UCSD-AML1 (cell line): ENCODE measurements at regions not wholly inside any gene's neighbourhood (a gene's known extent, or its start where the extent isn't known, plus 50 kb on each side); places are given as distances from the start of the nearest gene placed in this dataset.
"Not testable (repeated sequence)": the region's sequence is repeated elsewhere in the genome, so short reads cannot be mapped to it uniquely, and the experiment has no call there.

Experiments used
- DNase-seq: peaks from one replicate; lab custom pipeline; 2025; ENCODE audit not compliant: unreplicated experiment; lab: John Stamatoyannopoulos, UW

DNA sequence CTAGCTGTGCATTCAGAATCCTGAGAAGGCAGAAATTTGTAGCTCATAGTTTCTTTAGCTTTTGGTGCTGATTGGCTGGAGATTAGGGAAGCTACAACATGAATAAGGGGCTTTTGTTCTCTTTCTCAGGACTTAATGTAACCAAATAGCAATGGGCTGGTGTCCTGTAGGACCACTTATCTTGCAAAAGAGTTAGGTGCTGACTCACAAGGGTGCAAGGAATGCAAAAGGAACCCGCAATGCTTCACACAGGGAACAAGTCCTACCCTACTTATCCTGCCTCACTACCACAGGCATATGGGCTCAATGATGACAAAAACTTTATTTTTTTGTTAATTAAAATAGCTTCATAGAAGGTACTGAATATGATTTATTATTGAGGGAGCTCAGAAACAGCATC is 541.5 kb downstream of the AMY1C start:
- no peak for DNase-seq

DNA sequence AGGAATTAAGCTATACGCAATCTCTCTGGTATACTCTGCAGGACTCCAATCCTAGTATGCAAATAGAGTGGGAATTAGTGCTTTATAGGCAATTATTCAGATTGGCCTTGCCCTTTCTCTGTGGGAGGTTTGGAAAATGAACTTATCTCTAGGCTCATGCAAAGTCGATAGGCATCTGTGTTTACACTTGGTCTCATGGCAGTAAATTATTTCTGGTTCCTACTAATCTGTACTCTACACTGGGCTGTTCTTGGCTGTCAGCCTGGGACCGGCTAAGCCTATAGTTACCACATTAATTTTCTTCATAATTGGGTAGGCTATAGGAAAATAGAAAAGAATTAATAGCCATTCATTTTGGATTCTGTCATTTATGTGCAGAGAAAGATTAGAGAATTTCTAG is 544.6 kb downstream of the AMY1C start:
- DNase-seq = no peak

DNA sequence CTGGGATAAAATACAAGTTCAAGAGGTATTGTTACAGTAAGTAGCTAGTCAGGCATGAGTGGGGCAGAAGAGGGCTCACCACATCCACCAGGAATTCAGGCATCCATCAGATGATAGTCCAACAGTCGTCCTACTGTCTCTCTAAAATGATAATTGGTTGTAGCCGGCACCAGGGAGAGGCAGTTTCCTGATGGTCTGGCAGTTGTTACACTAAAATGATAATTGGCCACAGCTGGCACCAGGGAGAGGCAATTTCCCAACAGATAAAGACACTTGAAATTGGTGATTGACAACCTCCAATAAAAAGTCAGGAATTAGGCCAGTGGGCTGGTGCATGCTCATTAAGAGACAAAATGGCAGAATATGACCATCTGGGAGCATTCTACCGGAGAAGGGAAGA is 545.8 kb downstream of the AMY1C start:
- no peak for DNase-seq

DNA sequence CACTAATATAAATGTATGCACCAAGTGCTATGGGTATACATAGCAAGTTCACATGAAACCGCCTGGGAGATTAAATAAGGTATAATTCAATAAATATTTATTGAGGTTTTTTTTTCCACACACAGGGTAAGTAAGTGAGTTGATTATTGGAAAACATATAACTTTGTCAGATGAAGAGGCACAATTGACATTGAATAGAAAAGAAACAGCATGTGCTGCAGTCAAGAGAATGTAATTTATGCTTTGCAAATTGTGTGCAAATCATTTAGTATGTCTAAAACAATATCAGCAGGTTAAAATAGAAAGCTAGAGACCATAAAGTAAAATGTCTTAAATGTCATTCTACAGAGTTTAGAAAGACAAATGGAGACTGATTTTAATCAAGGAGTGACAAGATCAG is 560.0 kb downstream of the AMY1C start:
- DNase-seq = no peak

DNA sequence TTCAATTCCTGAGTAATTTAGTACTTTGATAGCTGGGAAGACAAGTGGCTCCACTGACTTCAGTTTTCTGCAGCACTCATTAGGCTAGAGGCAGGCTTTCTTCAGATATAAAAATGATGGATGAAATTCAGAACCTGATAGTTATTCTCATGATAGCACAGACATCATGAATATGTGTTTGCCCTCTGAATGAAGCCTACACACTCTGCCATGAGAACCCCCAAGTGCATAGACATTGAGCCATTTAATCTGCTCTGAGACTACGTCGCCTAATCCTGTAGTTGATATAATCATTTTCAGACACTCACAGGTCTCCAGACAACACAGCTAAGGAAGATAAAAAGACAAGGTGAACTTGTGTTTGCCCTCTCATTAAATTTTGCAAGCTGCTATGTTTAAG is 566.1 kb downstream of the AMY1C start:
- DNase-seq = no peak

DNA sequence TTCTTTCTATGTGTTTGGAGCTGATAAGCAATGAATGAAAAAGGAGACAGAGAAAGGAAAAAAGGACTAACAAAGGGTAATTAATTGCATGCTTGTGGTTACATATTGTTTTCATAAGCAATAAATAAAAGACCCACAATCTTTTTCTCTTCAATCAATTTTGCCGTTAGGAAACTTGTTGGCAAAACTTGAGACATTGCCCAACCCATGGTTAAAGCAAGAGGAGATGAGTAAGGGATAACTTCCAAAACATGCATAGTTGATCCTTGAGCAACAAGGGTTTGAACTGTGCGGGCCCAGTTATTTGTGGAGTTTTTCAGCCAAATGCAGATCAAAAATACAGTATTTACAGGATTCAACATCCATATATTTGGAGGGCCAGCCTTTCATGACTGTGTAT is 572.4 kb downstream of the AMY1C start:
- no peak for DNase-seq

DNA sequence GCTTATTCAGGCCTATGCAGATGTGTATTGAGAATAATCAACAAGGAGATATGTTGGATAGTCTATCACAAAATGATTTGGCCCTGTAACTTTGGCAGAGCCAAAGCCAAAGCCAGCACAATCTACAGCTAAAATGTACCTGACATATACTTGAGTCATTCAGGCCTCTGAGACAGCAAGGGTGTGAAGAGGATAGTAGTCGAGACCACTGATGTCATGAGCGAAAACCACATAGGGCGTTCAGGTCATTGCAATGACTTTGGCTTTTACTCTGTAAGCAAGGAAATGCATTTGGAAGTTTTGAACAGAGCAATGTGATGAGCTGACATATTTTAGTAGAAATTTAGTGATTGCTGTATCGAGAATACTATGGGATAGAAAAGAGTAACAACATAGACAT is 579.6 kb downstream of the AMY1C start:
- no peak for DNase-seq

DNA sequence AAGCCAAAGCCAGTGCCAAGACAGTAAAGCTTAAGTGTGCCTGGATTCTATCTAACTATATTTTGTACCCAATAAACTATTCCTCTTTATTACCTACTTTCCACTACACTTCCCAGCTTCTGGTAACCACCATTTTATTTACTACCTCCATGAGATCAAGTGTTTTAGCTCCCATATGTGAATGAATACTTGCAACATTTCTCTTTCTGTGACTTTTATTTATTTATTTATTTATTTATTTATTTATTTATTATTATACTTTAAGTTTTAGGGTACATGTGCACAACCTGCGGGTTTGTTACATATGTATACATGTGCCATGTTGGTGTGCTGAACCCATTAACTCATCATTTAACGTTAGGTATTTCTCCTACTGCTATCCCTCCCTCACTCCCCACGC is 582.1 kb downstream of the AMY1C start:
- no peak for DNase-seq

DNA sequence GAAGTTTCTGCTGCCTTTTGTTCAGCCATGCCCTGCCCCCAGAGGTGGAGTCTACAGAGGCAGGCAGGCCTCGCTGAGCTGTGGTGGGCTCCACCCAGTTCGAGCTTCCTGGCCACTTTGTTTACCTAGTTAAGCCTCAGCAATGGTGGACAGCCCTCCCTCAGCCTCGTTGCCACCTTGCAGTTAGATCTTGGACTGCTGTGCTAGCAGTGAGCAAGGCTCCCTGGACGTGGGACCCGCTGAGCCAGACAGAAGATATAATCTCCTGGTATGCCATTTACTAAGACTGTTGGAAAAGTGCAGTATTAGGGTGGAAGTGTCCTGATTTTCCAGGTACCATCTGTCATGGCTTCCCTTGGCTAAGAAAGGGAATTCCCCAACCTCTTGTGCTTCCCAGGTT is 588.2 kb downstream of the AMY1C start:
- not testable (repeated sequence) for DNase-seq

DNA sequence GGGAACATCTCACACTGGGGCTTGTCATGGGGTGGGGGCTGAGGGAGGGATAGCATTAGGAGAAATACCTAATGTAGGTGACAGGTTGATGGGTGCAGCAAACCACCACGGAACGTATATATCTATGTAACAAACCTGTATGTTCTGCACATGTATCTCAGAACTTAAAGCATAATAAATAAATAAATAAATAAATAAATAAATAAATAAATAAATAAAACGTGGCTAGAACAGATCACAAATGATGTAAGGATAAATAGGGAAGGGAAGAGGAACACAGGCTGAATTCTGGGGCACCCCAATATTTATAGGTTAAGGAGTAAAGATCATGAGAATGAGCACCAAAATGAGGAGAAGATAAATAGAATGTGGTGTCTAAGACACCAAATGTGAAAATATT is 592.2 kb downstream of the AMY1C start:
- DNase-seq = no peak

DNA sequence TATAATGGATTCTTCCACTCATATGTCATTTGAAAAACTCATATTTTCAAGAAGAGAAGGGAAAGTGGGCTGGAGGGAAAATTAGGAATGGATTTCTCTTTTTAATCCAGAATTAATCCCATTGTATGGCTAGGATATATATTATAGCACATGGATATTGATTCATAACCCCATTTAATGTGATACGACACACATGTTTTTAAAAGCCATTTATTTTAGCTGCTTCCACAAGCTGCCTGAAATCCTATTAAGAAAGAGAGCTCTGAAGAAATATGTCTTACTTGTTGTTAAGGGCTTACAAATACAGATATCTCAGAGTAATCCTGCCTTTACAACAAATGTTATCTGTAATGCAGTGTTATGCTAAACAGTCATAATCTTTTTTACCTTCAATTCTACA is 598.6 kb downstream of the AMY1C start:
- DNase-seq = no peak

DNA sequence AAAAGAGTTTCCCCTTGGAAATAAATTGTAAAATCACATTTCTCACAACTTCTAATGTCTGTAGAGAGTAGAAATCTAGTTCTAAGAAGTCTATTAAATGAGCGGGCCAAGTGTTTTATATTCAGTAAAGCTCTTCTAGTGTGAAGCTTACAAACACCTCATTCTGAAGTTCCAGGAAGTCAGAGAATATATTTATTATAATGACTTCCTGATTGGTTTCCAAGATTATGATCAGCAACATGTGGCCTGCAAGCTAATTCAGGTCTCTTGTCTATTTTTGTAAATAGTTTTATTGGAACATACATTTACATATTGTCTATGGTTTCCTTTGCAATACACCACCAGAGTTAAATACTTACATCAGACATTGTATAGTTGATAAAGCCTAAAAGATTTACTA is 603.9 kb downstream of the AMY1C start:
- no peak for DNase-seq

DNA sequence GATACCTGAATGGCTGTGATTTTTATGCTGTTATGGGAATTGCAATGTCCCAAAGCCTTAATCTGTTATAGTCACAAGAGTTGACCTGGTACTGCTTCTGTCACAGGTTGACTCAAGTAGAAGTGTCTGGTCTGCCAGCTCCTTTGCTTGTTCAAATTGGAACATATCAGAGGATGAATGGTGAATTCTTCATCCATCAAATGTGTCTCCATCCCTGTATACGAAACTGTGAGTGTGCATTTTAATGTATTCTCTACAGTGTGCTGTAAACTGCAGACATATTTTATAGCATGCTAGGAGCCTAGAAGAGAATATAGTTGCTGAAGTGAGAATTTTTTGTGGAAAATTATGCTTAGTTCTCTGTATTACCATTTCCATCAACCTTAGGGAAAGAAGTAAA is 608.4 kb downstream of the AMY1C start:
- no peak for DNase-seq

DNA sequence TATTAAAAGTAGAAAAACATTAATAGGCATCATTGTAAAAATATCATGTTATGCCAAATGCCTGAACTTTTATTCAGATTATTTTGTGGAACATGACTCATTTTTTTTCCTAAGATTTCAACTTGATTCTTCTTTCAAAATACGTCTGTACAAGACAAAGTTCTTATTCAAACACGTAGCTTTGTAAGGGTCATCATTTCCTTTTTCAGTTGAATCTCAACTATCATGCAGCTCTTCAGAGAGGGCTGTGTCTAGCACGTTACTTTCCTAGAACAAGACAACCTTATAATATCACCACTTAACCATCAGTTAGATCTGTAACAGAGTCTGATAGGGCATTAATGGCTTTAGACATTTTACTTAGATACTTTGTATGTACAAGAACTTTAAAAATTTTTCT is 608.9 kb downstream of the AMY1C start:
- DNase-seq = no peak

DNA sequence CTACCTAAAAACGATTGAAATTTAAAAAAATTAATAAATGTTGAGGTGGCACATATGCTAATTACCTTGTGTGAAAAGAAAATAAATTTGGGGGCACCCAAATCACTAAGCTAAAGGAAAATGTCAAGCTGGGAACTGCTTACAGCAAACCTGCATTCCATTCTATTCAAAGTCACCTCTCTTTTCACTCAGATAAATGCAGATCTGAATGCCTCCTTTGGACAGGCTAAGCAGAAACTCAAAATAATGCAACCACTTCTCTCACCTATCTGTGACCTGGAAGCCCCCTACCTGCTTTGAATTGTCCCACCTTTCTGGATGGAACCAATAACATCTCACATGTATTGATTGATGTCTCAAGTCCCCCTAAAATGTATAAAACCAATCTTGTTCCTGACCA is 628.7 kb downstream of the AMY1C start:
- no peak for DNase-seq

DNA sequence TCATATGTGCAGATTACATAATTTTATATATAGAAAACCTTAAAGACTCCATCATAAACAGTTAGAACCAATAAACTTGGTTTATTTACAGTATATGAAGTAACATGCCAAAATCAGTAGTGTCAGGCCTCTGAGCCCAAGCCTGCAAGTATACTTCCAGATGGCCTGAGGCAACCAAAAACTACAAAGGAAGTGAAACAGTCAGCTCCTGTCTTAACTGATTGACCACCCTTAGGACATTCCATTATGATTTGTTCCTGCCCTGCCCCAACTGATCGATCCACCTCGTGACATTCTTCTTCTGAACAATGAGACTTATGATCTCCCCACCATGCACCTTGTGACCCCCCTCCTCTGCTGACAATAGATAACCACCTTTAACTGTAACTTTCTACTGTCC is 630.3 kb downstream of the AMY1C start:
- no peak for DNase-seq

DNA sequence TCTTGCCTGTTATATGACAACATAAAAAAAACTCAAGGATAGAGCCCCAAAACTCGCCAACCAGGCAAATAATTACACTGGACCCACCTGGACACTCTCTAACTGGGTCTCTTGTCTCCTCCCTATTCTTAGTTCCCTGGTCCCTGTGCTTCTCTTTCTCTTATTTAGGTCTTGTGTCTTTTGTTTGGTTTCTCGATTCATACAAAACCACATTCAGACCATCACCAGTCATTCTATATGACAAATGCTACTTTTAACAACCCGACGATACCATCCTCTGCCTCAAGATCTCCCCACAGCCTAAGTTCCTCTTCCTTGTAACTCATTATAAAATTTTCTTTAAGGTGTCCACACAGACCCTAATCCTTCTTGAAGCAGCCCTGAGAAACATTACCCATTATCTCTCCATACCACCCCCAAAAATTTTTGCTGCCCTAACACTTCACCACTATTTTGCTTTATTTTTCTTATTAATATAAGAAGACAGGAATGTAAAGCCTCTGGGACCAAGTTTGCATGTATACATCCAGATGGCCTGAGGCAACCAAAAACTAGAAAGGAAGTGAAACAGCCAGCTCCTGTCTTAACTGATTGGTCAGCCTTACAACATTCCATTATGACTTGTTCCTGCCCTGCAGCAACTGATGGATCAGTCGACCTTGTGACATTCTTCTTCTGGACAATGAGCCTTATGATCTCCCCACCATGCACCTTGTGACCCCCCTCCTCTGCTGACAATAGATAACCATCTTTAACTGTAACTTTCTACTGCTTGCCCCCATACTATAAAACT is 638.2 kb downstream of the AMY1C start:
- no peak for DNase-seq

DNA sequence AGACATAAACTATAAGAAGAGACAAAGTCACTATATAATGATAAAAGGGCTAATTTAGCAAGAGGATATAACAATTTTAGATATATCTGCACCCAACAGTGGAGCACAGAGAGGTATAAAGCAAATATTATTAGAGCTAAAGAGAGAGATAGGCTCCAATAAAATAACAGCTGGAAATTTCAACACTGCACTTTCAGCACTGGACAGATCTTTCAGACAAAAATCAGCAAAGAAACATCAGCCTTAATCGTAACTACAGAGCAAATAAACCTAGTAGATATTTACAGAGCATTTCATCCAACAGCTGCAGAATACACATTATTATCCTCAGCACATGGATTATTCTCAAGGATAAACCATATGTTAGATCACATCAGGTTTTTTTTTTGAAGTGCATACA is 642.9 kb downstream of the AMY1C start:
- DNase-seq = no peak

DNA sequence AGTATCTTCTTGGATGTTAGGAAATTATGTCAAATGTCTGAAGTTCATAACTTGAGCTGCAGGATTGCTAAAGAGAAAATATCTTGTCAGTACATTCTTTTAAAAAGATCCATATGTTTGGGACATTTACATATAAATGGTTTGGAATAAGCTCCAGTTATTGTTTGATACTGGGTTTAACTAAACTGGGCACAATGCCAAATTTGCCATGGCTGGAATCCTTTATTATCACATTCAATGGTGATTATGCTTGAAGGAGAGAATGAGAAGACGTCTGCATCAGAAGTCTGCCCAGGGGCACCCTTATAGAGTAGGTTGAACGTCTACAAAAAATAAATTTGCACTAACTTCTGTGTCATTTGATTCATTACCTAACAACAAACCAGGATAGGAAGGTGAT is 652.5 kb downstream of the AMY1C start:
- DNase-seq = no peak

DNA sequence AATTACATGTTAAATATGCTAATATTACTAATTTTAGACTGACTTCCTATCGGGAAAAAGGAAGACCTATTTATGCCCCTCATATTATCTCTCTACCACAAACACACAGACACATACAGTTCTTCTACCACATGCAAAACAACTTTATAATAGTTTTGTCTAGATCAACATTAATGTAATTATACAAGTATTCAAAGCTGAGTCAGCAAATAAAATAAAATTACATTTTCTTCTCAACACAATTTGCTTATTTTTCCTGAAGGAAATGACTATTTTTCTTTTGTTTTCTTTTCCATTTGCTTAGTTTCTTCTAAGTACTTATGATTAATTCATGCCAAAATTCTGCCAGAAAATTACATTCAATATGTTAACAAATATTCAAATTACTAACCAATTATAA is 654.2 kb downstream of the AMY1C start:
- no peak for DNase-seq

DNA sequence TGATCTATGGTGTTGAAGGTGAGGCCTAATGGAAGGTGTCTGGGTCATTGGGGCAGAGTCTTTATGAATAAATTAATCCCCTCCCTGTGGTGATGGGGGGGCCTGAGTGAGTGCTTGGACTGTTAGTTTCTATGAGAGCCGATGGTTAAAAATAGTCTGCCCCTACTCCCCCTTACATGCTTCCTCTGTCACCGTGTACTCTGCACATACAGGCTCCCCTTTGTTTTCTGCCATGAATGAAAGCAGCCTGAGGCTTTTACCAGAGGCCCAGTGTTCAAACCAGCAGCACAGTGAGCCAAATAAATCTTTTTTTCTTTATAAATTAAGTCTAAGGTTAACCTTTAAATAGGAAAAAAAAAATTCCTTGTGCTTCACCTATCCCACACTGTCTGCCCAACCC is 657.0 kb downstream of the AMY1C start:
- no peak for DNase-seq

DNA sequence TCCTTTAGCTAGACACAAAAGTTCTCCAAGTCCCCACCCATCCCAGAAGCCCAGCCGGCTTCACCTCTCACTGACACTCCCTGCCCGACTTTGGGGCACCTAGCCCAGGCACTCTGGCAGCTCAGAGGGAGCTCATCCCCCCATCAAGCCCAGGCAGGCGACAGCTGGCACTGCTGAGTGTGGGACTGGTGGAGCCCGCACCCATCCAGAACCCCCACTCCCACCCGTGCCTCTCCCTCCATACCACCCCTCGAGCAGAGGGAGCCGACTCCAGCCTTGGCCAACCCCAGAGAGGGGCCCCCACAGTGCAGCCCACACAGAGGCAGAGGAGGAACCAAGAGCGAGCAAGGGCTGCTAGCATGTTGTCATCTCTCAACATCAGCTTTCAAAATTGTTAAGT is 658.6 kb downstream of the AMY1C start:
- no peak for DNase-seq

DNA sequence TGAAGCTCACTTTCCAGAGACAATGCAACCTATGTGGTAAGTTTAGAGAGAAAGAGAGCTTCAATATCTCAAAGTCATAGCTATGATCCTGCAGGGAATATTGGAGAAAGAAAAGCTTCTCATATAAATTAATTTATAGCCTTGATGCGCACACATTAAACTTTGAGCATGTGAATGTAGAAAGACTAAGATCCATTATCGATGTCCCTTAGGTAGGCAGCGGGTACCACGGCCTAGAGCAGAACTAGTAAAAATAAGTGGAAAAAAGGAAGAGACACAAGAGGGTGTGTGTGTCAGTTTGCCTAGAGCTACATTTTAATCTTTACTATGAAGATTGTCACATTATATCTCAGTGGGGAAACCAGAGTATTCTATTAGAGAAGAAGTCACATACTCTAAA is 685.6 kb downstream of the AMY1C start:
- no peak for DNase-seq

DNA sequence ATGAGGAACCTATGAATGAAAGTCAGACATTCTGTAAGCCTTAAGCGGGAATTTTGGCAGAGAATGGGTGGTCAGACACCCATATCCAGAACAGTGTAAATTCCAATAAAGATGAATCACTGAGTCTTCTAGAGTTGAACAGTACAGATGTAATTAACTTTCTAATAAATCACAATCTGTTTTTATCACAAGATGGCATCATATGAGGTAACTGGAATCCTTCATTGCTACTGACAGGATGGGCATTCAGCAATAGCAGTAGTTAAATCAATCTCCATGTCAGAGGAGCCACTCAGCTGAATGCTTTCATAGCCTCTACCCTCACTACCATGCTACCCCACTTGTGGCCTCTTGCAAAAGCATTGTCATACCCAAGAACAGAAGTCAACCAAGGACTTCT is 690.3 kb downstream of the AMY1C start:
- DNase-seq = no peak
